Chondrocyte (in vitro differentiated cells): ENCODE measurements at regions not wholly inside any gene's neighbourhood (a gene's known extent, or its start where the extent isn't known, plus 50 kb on each side); places are given as distances from the start of the nearest gene placed in this dataset.

ENCODE experiments used
- DNase-seq: peaks from one replicate; pipeline ENCODE4 v3.0.0; 2021; ENCODE audit warnings: mixed read lengths, low spot score
- H3K27ac Mint-ChIP-seq: one replicate; pipeline ENCODE4 v1.8.0; 2021; ENCODE audit warnings: mild to moderate bottlenecking, moderate library complexity, mixed read lengths; ENCODE audit not compliant: unreplicated experiment
- H3K27me3 Mint-ChIP-seq: 2 replicates; pipeline ENCODE4 v1.8.0; 2021; ENCODE audit warnings: low read depth, mixed read lengths
- H3K36me3 Mint-ChIP-seq: 2 replicates; pipeline ENCODE4 v1.8.0; 2021; ENCODE audit warnings: low read depth, mixed read lengths
- H3K4me1 Mint-ChIP-seq: 2 replicates; pipeline ENCODE4 v1.8.0; 2021; ENCODE audit warnings: low read depth, mild to moderate bottlenecking, mixed read lengths
- H3K4me3 Mint-ChIP-seq: one replicate; pipeline ENCODE4 v1.8.0; 2021; ENCODE audit warnings: mild to moderate bottlenecking, moderate library complexity, mixed read lengths; ENCODE audit not compliant: unreplicated experiment
- H3K9me3 Mint-ChIP-seq: 2 replicates; pipeline ENCODE4 v1.8.0; 2021; ENCODE audit warnings: low read depth, mixed read lengths
- CTCF ChIP-seq: fragments of 200-600 bp; sonication (generic); IDR thresholded peaks from 2 replicates; pipeline ENCODE4 v1.5.0; 2021; ENCODE audit warnings: antibody characterized with exemption, mild to moderate bottlenecking, moderate library complexity

DNA sequence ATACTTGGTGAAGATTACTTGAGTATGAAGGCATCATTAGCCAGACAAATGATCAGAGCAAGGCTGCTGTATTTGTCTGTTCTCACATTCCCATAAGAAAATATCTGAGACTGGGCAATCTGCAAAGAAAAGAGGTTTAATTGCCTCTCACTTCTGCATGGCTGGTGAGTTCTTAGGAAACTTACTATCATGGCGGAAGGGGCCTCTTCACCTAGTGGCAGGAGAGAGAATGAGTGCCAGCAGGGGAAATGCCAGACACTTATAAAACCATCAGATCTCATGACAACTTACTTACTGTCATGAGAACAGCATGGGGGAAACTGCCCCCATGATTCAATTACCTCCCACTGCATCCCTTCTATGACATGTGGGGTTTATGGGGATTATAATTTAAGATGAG lies 452.3 kb downstream of the GALR1 start:
- no peak for TF ChIP-seq CTCF
- H3K9me3 Mint-ChIP-seq = no peaks in the 10 kb centered on the region
- no peak overlapping the region for H3K4me3 Mint-ChIP-seq
- no peaks in the 10 kb centered on the region for H3K4me1 Mint-ChIP-seq
- no peak for DNase-seq
- H3K27ac Mint-ChIP-seq = no peak overlapping the region
- no peaks in the 10 kb centered on the region for H3K36me3 Mint-ChIP-seq
- peaks cover 7% of the 10 kb centered on the region for H3K27me3 Mint-ChIP-seq

DNA sequence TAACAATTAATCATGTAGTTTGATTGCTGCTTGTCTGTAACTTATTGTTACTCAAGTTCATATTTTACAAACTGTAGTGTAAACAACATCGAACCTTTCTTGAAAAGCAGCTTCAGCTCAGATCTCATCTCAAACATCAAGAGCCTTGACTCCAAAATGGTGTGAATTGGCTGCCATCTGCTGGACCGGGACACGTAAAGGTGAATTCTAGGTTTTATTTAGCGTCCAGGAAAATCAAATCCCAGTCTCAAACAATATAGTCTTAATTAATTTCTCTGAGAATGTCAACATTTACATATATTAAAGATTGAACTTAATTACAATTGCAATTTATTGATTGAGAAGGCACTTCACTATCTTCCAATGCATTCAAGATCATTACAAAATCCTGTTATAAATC lies 453.0 kb downstream of the GALR1 start:
- no peak for DNase-seq
- Mint-ChIP-seq H3K4me1 (no peaks in the 10 kb centered on the region), H3K4me3 (no peak overlapping the region), H3K27me3 (peaks cover 7% of the 10 kb centered on the region), H3K27ac (no peak overlapping the region), H3K36me3 (no peaks in the 10 kb centered on the region), H3K9me3 (peaks cover 5% of the 10 kb centered on the region)
- TF ChIP-seq CTCF = peak; percentile 66

- Mint-ChIP-seq H3K27me3 (peaks cover 5% of the 10 kb centered on the region), H3K36me3 (no peaks in the 10 kb centered on the region), H3K9me3 (peaks cover 6% of the 10 kb centered on the region), H3K27ac (no peak overlapping the region), H3K4me3 (no peak overlapping the region), H3K4me1 (no peaks in the 10 kb centered on the region)
- no peak for DNase-seq
- no peak for TF ChIP-seq CTCF
These were observed 455.7 kb downstream of the GALR1 start for GRCh38 chr18:77705301-77705700.

DNA sequence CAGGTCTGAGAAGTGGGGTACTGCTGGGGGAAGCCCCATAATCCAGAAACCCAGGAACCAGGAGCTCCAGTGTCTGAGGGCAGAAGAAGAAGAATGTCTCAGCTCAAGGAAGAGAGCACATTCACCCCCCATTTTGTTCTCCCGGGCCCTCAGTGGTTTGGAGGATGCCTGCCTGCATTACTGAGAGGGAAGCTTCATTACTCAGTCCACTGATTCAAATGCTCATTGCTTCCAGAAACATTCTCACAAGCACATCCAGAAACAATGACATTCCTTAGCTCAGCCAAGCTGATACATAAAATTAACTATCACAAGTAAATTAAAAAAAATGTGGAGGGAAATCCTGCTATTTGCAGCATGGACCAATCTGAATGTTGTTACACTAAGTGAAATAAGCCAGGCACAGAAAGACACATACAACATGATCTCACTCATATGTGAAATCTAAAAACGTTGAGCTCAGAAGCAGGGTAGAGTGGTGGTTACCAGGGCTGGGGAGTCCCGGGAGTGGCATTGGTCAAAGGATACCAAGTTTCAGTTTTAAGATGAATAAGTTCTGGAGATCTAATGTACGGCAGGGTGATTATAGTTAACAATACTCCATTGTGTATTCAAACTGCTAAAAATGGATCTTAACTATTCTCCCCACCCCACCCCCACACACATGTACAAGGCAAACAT lies 459.3 kb downstream of the GALR1 start:
- peaks cover 6% of the 10 kb centered on the region for H3K9me3 Mint-ChIP-seq
- H3K36me3 Mint-ChIP-seq = no peaks in the 10 kb centered on the region
- no peak for DNase-seq
- H3K27me3 Mint-ChIP-seq = peaks cover 3% of the 10 kb centered on the region
- no peak overlapping the region for H3K27ac Mint-ChIP-seq
- no peak overlapping the region for H3K4me3 Mint-ChIP-seq
- H3K4me1 Mint-ChIP-seq = no peaks in the 10 kb centered on the region
- TF ChIP-seq CTCF = no peak

DNA sequence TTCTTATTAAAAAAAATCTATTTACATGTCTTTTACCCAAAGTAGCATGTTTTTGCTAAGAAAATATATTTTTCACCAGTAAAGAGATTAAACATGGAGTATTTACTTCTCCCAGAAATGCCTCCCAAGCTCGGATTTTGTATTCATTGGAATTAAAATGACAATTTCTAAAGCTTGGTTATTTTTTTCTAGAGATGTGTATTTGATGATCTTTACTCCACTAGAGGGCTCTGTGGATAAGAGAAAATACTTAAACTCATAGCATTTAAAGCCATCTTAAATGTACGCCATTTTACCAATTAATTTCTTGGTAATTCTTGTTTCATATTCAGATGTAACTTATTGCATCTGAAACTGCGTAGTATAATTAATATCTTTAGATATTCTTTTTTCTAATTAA lies 461.4 kb downstream of the GALR1 start:
- Mint-ChIP-seq H3K27me3 (peaks cover 3% of the 10 kb centered on the region), H3K9me3 (peaks cover 6% of the 10 kb centered on the region), H3K4me1 (no peaks in the 10 kb centered on the region), H3K36me3 (no peaks in the 10 kb centered on the region), H3K4me3 (no peak overlapping the region), H3K27ac (no peak overlapping the region)
- no peak for DNase-seq
- peak; percentile 69 for TF ChIP-seq CTCF
